T47D (cell line): ENCODE measurements at regions not wholly inside any gene's neighbourhood (a gene's known extent, or its start where the extent isn't known, plus 50 kb on each side); places are given as distances from the start of the nearest gene placed in this dataset.

Experiments used
- DNase-seq, 2 experiments: peaks; one replicate each; pipeline versions ENCODE4 v3.0.0 to v3.0.0-alpha.2; 2011 to 2012; ENCODE audit warnings: low read depth in 1 of 2, low spot score in 1 of 2
- JUND ChIP-seq: IDR thresholded peaks from 2 replicates; pipeline ENCODE4 v1.6.1; 2012; ENCODE audit warnings: low read depth
- in situ Hi-C: cut with HindIII; loops from 2 replicates; pipeline ENCODE4 v1.10.0; 2016; ENCODE audit warnings: low sequenced_read_pairs, low pct_unique_long_range_greater_than_20kb

DNA sequence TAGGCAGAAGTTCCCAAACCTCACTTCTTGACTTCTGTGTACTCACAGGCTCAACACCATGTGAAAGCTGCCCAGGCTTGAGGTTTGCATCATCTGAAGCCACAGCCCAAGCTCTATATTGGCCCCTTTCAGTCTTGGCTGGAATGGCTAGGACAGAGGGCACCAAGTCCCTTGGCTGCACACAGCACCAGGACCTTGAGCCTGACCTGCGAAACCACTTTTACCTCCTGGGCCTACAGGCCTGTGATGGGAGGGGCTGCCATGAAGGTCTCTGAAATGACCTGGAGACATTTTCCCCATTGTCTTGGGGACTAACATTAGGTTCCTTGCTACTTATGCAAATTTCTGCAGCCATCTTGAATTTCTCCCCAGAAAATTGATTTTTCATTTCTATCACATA is 288.3 kb upstream of the ZC3H12C start:
- in situ Hi-C loops = no loop called here
- TF ChIP-seq JUND = no peak
- no peak for DNase-seq

- in situ Hi-C loops = no loop called here
- no peak for DNase-seq
- no peak for TF ChIP-seq JUND
Measured at GRCh38 chr11:109806205-109806604, 287.0 kb upstream of the ZC3H12C start.

- no peak for TF ChIP-seq JUND
- in situ Hi-C loops = no loop called here
- DNase-seq = no peak
Measured at GRCh38 chr11:109808569-109808968, 284.6 kb upstream of the ZC3H12C start.

DNA sequence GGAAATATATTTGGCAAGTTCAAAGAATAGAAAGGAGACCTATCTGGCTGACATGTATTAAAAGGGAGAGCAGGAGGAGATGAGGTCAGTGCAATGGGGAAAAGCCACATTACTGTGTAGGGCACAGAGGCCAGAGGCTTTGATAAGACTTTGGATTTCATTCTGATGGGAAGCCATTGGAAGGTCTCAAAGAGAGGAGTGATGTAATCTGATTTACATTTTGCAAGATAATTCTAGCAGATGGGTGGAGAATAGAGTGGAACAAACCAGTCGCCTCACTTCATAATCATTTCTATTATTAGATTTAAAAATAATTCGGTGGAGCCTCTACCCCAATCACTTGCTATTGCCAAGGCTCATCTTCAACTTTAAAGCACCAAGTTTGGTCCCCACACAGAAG is 278.4 kb upstream of the ZC3H12C start:
- in situ Hi-C loops = no loop called here
- TF ChIP-seq JUND = no peak
- no peak for DNase-seq

DNA sequence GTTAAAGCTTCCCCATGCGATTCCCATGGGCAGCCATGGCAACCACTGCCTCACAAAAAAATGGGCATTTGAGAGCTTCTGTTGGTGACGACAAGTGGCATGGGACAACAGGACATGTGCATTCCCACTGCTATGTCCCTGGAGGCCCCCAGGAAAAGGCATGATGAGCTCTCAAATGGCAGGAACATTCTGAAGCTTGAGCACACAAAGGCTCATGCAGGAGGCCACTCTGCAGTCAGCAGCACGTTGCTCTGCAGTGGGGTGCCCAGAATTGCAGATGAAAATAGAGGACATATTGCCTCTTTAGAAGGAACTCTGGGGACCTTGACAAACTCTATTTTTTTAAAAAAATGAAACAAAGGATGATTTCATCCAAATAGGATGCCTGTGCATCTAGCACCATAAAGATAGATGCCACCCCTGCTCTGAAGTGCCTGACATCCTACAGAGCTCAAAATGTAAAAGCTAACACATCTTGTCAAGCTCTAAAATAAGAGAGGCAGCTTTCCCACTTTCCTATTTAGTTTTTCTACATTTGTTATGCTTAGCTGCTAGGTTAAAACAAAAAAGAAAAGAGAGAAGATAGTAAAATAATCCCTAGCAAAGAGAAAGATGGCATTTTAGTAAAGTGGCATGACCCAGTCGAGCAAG is 277.6 kb upstream of the ZC3H12C start:
- no peak for TF ChIP-seq JUND
- in situ Hi-C loops = no loop called here
- DNase-seq = no peak

GRCh38 chr11:109818290-109818689 is 274.9 kb upstream of the ZC3H12C start:
- peak in 1 of 2 experiments; percentile 13 for DNase-seq
- TF ChIP-seq JUND = no peak
- in situ Hi-C loops = no loop called here

DNA sequence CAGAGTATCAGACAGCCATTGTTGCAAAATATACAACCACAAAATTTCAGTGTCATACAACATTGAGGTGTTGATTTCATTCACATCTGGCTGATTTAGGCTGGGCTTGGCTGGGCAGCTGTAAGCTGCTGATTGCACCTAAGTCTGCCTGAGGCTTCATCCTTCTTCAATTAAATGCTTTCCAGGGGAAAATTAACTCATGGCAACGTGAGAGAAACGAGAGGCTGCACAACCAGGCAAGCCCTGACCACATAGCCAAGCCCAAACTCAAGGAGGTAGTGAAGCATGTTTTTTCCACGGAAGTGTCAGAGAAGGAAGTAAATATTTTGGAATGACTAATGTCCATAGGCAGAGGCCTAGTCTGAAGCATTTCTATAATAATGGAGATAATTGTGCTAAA is 273.8 kb upstream of the ZC3H12C start:
- no peak for DNase-seq
- no peak for TF ChIP-seq JUND
- in situ Hi-C loops = no loop called here

DNA sequence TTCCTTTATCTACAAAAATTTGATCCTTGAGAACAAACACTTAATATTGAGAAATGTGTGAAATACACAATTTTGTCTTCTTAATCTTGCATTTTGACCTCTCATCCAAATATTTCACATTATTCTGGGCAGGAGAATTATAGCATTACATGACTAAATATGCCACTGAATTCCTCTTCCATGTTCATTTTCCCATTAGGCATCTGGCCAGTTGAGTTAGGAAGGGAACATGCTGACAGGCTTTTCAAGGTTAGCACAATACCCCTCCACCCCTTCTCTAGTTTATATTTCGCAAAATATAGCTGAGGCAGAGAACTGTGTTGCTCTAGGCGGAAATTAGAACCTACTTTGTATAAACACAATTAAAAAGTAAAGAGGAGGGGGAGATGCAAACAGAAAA is 271.7 kb upstream of the ZC3H12C start:
- in situ Hi-C loops = no loop called here
- no peak for DNase-seq
- no peak for TF ChIP-seq JUND

DNA sequence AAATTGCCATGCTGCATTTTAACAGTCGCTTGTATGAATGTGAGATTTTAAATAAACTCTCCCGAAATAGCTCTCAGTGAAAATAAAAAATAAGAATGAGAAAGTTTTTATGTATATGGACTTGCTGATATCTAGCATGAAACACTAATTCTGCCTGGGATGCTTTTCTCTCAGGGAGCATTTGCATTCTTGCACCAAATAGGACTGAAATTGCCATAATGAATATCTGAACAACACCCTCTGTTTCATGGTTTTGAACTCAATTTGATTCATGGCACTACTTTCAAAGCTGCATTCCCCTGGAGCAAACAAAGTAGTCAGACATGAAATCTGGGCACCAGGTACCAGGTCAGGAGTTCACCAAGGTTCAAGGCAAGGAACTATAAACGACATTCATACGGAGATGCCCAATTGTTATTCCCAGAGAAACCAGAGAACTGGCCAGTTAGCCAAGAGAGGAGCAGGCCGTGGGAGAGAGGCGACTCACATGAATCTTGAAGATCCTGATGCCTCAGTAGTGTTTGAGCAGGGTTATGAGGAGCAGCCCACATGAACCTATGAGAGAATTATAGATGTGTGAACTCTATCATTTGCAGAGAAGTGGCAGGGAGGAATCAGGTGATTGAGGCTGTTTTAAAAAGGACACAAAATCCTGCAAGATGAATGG is 270.6 kb upstream of the ZC3H12C start:
- TF ChIP-seq JUND = no peak
- in situ Hi-C loops = no loop called here

DNA sequence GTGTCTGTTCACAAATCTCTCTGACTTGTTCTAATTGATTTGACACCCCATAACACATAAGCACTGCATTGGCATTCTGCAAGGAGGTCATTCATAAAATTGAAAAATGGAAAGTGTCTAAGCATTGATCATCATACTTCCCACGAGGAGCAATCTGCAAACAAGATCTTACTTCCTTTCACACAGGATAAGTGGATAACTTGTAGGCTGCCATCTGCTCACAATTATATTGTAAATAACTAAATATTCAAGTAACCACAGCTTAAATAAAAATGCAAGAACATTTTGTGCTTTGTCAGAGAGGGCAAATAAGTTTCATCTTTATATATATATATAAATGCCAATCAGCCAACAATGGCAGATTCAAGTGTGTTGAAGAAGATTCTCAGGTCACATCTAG is 264.8 kb upstream of the ZC3H12C start:
- no peak for TF ChIP-seq JUND
- no peak for DNase-seq
- in situ Hi-C loops = no loop called here

More for the DNA sequence above, 270.6 kb upstream of the ZC3H12C start:
- DNase-seq = no peak

GRCh38 chr11:109838026-109838425 is 255.2 kb upstream of the ZC3H12C start:
- no peak for TF ChIP-seq JUND
- in situ Hi-C loops = no loop called here
- no peak for DNase-seq

GRCh38 chr11:109845437-109845836 is 247.8 kb upstream of the ZC3H12C start:
- DNase-seq = no peak
- in situ Hi-C loops = no loop called here
- no peak for TF ChIP-seq JUND

DNA sequence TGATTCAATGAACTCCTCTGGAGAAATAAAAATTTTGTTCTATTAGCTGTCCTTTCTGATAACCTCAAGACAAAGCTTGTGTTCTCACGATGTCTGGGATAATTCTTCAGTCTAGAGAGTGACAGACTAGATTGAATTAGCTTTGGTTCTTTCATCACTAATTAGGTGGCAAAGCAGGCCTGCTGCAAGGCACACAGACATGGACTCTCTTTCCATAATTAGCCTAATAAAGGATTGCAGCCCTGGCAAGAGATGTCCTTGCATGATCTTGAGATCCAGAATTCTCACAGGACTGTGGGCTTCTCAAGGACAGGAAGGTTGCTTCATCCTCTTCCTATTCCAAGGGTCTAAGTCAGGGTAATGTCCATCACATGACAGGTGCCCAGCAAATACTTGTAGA is 245.6 kb upstream of the ZC3H12C start:
- no peak for DNase-seq
- TF ChIP-seq JUND = no peak
- in situ Hi-C loops = no loop called here

- in situ Hi-C loops = no loop called here
- no peak for TF ChIP-seq JUND
- DNase-seq = no peak
Measured at GRCh38 chr11:109849051-109849450, 244.1 kb upstream of the ZC3H12C start.
